HG03097 (cell line): ENCODE measurements at regions not wholly inside any gene's neighbourhood (a gene's known extent, or its start where the extent isn't known, plus 50 kb on each side); places are given as distances from the start of the nearest gene placed in this dataset.
"Not testable (repeated sequence)": the region's sequence is repeated elsewhere in the genome, so short reads cannot be mapped to it uniquely, and the experiment has no call there.

ENCODE experiments used
- ATAC-seq: cut with Tn5 transposase; IDR thresholded peaks from one replicate; pipeline ENCODE4 v1.9.1; 2021; ENCODE audit not compliant: unreplicated experiment, low FRiP score

GRCh38 chr13:55155046-55155445 is 1985.7 kb upstream of the PRR20A start:
- ATAC-seq, result no peak

DNA sequence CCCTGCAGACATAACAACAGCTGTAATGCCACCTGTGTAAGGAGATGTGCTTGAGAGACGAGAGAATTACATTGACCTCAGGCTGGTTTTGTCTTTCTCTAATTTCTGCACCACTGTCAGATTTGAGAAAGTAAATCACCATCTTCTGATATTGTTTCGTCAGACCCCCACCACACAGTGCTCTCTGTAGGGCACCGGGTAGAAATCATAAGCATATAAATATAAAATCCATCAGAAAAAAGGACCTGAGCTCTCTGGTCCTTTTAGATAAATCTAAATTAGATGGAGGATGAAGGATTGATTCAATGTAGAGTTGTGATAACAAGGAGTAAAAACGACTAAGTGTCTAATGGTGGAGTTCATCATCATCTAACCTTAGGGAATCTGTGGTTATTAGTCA is 1981.0 kb upstream of the PRR20A start:
- no peak for ATAC-seq

GRCh38 chr13:55160867-55161266 is 1979.9 kb upstream of the PRR20A start:
- ATAC-seq, result no peak

DNA sequence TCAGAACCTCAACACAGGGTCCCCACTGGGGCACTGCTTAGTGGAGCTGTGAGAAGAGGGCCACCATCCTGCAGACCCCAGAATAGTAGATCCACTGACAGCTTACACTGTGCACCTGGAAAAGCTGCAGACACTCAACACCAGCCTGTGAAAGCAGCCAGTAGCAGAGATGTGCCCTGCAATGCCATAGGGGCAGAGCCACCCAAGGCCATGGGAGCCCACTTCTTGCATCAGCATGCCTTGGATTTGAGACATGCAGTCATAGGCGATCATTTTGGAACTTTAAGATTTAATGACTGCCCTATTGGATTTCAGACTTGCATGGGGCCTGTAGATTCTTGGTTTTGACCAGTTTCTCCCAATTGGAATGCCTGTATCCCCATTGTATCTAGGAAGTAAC is 1962.1 kb upstream of the PRR20A start:
- not testable (repeated sequence) for ATAC-seq

DNA sequence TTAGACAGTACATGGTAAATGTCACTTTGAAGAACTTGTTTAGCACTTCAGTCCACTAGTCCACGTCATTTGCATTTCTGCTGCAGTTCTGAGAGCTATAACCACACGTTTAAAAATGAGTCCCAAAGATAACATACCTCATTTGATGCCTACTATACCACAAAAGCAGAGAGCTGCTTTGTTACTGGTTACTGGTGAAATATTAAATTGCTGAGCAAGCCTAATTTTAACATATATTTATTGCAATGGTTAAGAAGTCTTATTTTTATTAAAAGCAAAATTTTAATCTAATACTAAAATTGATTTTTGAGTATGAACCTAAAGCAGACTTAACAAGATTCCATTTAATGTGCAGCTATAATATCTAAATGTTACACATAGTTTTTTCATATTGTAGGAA is 1949.7 kb upstream of the PRR20A start:
- no peak for ATAC-seq

DNA sequence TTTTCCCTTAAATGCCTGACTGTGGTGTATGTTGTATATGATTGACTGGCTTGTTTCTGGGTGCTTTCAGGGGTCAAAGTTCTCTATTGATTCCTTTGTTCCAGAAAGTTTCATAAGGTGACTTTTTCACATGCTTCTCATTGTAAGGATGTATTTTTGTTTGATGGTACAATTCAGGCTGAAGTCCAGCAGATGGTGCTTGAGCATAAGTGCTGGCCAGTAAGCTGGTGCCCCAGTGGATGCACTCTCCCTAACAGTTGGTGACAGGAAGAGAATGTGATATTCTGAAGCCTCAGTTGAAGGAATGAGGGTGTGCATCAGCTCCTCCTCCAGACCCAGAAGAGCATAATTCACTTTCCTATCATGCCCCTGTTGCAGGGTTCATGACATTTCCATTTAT is 1941.6 kb upstream of the PRR20A start:
- no peak for ATAC-seq

DNA sequence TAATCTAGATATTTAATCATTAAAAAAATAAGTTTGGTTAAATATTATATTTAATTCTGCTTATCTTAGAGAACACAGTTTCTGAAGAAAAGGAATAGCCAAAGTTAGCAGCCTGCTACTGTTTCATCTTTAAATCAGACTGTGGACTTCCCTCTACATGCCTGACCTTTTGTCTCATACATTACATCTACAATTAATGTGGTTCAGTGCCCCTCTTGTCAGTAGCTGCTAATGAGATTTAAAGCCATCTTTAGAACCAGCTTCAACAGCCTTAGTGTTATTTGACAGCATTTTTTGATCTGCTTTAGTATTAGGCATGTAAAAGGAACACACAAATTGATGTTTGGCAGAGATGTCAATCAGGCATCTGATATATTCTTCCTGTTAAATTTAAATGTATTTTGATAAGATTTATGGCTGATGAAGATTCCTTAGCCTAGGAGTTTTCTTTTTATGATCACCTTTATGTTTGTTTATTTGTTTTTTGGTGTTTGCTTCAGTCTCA is 1925.8 kb upstream of the PRR20A start:
- no peak for ATAC-seq

DNA sequence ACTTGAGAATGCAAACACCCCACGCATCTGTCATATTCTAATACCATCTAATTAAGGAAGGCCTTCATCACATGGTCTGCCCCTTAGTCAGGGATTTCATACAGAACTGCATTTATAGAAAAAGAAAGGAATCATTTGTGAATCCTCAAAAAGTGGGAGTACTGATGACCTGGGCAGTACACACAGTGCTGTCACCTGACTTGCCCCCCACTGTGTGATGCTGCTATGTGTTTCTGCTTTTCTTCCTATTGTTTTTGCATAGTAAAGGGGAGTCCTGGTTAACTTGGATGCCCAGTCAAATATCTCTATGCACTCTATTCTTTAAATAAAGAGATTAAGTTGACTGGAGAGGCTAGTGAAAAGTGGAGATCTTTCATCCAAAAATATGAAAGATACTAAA is 1921.2 kb upstream of the PRR20A start:
- no peak for ATAC-seq

DNA sequence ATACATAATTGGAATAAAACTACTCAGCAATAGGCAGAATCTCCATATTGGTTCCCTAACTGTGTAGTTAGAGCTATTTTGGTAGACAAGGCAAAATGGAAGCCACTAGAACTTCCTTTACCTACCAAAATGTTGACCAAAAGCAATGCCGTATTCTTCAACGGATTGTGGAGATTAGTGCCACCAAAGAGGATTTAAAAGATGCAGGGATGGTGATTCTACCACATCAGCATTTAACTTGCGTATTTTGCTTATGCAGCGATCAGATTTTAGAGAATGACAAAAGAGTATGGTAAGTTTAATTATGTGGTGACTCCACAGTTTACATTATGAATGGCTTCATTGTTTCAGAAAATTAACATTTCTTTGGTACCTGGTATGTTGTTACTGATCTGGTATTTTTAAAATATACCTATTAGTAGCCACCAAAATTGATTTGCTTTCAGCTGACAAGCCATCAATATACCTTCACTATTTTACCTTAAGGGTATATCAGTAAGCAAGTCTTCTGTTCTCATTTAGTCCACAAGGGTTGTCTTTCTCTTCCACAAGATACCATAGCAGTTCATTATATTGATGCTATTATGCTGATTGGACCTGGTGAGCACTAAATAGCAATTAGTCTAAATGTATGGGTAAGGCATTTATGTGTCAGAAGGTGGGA is 1910.7 kb upstream of the PRR20A start:
- ATAC-seq, result no peak

- ATAC-seq, result no peak
Measured at GRCh38 chr13:55230570-55230908, 1910.2 kb upstream of the PRR20A start.

GRCh38 chr13:55234311-55234710 is 1906.4 kb upstream of the PRR20A start:
- ATAC-seq, result no peak

DNA sequence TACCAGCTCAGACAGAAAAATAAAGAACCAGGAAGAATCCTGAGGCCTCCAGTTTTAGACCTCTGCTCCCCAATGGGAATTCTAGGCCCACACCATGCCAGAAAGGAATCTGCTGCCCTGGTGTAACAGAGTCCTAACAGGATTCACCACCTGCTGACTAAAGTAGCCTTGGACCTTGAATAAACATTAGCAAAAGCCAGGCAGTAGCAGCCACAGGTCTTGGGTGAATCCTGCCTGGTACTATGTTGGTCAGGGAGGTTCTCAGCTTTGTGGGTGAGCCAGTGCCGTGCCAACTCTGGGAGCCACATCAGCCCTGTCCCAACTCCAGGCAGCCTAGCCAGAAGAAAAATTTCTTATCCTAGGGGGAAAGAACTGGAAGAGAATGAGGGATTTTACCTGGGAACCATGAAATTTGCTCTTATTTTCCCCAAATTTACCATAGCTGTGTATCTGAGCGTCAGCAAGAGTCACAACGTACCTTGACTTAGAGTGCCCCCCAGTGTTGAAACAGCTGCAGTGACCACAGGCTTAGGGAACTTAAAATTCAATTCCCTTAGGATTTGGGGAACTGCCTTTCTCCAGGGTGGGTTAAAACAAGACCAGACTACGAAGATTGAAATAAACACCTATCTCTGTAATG is 1895.6 kb upstream of the PRR20A start:
- no peak for ATAC-seq

DNA sequence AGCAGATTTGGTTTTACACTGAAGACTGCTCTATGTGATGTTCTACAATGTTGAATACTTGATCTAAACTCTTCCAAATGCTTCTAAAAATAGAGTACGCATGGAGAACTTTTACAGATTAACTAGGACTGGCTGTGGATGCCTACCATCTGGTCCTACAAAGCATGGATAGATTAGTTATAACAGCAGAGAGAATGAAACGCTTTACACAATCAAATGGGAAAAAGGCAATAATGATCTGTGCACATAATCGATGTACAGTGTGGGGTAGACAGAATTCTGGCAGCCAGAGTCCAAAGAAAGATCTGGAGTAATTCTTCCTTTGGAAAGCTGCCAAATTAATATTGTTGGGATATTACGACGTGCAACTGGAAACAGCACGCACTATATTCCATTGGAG is 1885.5 kb upstream of the PRR20A start:
- no peak for ATAC-seq

DNA sequence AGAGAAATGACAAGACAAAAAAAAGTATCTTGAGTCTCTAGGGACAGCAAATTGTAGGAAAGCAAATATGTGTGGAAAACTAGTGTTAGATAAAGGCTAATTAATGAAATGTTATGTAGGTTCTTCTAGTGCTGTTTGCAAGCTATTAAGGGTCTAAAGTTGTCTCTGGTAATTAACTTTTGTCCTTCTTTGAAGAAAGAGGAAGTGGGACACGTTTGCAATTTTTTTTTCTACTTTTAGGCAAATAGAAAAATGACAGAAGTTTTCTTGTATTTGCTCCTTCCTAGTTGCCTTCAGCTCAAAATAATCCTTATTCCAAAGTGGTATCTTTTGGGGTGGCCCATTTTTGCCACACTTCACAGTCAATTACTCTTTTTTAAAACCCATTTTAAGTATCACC is 1877.7 kb upstream of the PRR20A start:
- ATAC-seq, result no peak

- ATAC-seq, result no peak
Measured at GRCh38 chr13:55266644-55267043, 1874.1 kb upstream of the PRR20A start.

DNA sequence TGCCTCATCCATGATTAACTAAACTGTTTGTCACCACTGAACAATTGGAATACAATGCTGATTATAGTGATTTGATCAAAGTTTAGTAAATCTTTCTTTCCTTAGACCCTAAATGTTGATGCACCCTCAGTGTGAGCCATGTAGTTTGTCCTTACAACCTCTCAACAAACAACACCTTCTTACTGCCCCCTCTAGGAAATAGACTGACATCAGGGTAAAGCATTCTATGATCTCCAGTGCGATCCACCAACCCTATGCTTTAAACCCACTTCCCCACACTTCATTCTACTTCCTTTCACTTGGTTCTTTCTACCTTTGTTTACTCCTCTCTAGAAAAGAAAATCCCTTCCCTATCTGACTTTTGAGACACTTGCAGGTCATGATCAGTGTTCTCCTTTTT is 1842.5 kb upstream of the PRR20A start:
- no peak for ATAC-seq

DNA sequence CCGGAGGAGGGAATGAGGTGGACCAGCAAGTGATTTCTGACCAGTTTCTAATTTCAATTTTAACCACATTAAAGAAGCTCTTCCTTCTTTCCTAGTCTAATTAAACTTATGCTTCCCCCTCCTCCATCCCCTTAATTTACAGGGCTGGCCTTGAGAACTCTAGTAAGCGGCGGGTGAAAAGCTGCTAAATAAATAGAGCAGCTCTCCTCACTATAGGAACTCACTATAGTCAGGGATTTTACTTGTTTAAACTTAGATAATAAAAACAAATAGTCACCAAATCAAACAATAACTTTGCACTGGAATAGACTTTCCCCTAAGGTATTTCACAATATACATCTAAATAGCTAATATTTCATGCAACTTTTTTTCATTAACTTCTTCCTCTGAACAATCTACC is 1838.2 kb upstream of the PRR20A start:
- ATAC-seq, result no peak

DNA sequence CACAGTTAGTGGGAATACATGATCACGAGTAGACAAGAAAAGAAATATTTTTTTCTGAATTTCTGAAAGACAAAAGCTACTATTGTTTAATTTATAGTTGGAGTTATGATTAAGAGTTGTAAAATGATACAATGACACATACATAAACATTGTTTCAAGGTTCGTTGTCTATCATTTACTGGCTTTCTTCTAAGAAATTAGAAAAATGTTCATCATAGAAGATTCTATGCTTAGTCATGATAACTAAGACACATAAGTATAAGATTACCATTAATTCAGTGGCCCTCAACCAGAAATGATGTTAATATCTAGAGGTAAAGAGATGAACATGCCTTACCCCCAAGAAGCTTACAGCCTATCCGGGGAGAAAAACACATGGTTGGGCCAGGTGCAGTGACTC is 1832.8 kb upstream of the PRR20A start:
- no peak for ATAC-seq

DNA sequence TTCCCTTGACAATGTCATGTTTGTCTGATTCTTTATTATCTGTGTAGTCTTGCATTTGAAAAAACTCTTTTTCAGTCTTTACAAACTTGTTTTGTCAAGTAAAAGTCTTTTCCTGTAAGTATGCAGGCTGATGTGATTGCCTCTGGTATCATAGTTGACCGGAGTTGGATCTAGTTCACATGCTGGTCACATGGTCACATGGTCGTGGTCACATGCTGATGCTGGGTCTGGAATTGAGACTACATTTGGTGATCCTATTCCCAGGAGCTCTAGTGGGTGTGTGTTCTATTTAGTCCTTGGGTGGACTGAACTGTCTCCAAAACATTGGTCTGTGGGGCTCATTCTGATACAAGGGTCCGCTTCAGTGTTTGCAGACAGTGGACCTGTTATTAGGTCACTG is 1798.8 kb upstream of the PRR20A start:
- ATAC-seq, result no peak

DNA sequence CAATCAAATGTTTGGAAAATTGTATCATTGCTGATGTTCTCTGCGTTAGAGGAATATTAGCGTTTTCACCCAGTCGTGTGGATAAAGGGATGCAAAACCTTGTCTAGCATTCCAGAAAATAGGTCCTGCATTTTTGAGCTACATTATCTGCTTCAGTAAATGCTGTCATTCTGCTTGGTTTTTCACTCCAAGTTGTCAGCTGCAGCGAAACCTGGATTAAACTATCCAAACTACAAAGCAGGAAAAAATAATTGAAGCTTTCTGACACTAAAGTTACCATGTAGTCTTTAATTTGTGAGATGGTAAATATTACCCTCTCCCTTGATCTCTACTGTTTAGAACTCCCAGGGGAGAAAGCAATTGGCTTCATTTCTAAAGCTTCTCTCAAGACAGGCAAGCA is 1795.5 kb upstream of the PRR20A start:
- ATAC-seq, result no peak

GRCh38 chr13:55347528-55347927 is 1793.2 kb upstream of the PRR20A start:
- no peak for ATAC-seq

DNA sequence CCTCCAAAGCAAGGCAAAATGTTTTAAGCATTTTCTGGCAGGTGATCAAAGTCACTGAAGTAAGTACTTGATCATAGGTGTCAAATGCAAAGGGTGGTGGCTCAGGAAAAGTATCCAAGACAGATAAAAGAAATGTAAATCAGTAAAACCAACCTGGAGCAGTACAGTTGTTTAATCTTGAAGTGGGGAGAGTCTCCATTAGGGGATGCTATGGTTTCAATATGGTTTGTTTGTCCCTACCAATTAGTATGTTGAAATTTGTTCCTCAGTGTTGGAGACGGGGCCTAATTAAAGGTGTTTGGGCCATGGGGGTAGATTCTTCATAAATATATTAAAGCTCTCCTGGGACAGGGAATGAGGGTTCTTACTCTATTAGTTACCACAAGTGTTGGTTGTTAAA is 1781.7 kb upstream of the PRR20A start:
- ATAC-seq, result no peak

DNA sequence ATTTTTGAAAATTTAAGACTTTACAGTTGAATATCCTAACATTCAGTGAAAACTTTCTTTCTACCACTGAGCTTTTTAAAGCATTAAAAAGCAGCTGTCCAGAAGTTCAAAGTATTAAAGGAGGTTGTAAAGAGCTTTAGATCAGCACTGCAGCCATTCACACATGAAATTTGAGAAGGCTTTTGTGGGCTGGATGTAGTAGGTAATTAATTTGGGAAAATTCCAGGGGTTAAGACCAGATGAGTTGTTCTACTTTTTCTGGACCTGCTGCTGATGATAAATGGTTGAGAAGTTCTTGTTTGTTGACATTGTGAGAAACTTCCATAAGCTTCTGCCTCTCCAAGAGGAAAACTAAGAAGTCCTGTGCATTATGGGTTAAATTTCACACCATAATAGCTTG is 1779.6 kb upstream of the PRR20A start:
- no peak for ATAC-seq
